Mesodermal cell (in vitro differentiated cells): ENCODE measurements at regions not wholly inside any gene's neighbourhood (a gene's known extent, or its start where the extent isn't known, plus 50 kb on each side); places are given as distances from the start of the nearest gene placed in this dataset.

ENCODE experiments used
- H3K27ac ChIP-seq: 2 replicates; pipeline ENCODE4 v1.7.0; 2013; ENCODE audit warnings: mild to moderate bottlenecking, low read depth, low read length, moderate library complexity; ENCODE audit not compliant: severe bottlenecking
- H3K36me3 ChIP-seq: 2 replicates; pipeline ENCODE4 v1.7.1; 2013; ENCODE audit warnings: mild to moderate bottlenecking, low read length, moderate library complexity; ENCODE audit not compliant: control insufficient read depth, insufficient read depth
- H3K4me1 ChIP-seq: one replicate; pipeline ENCODE4 v1.7.1; 2013; ENCODE audit warnings: mild to moderate bottlenecking, low read length; ENCODE audit not compliant: insufficient read depth, control insufficient read depth, poor library complexity, severe bottlenecking
- H3K4me3 ChIP-seq: 2 replicates; pipeline ENCODE4 v1.7.0; 2013; ENCODE audit warnings: low read length, control low read depth, mild to moderate bottlenecking; ENCODE audit not compliant: insufficient read depth, poor library complexity, severe bottlenecking; ENCODE audit errors: extremely low read depth
- H3K9me3 ChIP-seq: 2 replicates; pipeline ENCODE4 v1.7.1; 2013; ENCODE audit warnings: mild to moderate bottlenecking, low read length, moderate library complexity; ENCODE audit not compliant: control insufficient read depth
- WGBS, 2 experiments: methylation state at CpG; one replicate each; pipeline ENCODE4 v1.1.5; 2013; ENCODE audit warnings: missing lambda C conversion rate in 2 of 2; ENCODE audit not compliant: insufficient coverage in 2 of 2; 5-methylcytosine and 5-hydroxymethylcytosine counted together

GRCh38 chr4:165631208-165631894, 241.7 kb upstream of the TLL1 start:
- no peaks in the 10 kb centered on the region for H3K36me3 ChIP-seq
- H3K9me3 ChIP-seq: peaks cover 6% of the 10 kb centered on the region
- peak overlapping the region; percentile 33 for H3K27ac ChIP-seq
- WGBS, 2 experiments: 80 to 100% methylated on average over 1 of the region's 3 CpGs
- no peak overlapping the region for H3K4me3 ChIP-seq
- H3K4me1 ChIP-seq: peaks cover 10% of the 10 kb centered on the region

GRCh38 chr4:165631912-165632311, 241.1 kb upstream of the TLL1 start:
- no peak overlapping the region for H3K4me3 ChIP-seq
- no peak overlapping the region for H3K27ac ChIP-seq
- 71 to 94% methylated on average over 2 of the region's 3 CpGs for WGBS, 2 experiments

GRCh38 chr4:165634766-165635165, 238.3 kb upstream of the TLL1 start:
- H3K4me3 ChIP-seq: no peak overlapping the region
- H3K27ac ChIP-seq: no peak overlapping the region
- H3K4me1 ChIP-seq: peaks cover 10% of the 10 kb centered on the region
- no peaks in the 10 kb centered on the region for H3K36me3 ChIP-seq
- H3K9me3 ChIP-seq: peaks cover 6% of the 10 kb centered on the region

More at GRCh38 chr4:165631912-165632311, 241.1 kb upstream of the TLL1 start:
- H3K4me1 ChIP-seq: peaks cover 10% of the 10 kb centered on the region
- H3K9me3 ChIP-seq: peaks cover 6% of the 10 kb centered on the region
- no peaks in the 10 kb centered on the region for H3K36me3 ChIP-seq

GRCh38 chr4:165635381-165635780, 237.7 kb upstream of the TLL1 start:
- peaks cover 10% of the 10 kb centered on the region for H3K4me1 ChIP-seq
- 80% methylated on average over 1 of the region's 1 CpG; no CpG with 5 or more reads in 1 of the 2 experiments for WGBS, 2 experiments
- H3K27ac ChIP-seq: no peak overlapping the region
- no peak overlapping the region for H3K4me3 ChIP-seq
- H3K9me3 ChIP-seq: peaks cover 6% of the 10 kb centered on the region
- H3K36me3 ChIP-seq: no peaks in the 10 kb centered on the region

GRCh38 chr4:165635951-165636350, 237.1 kb upstream of the TLL1 start:
- peaks cover 6% of the 10 kb centered on the region for H3K9me3 ChIP-seq
- WGBS, 2 experiments: 64 to 100% methylated on average over 1 to 2 of the region's 2 CpGs
- H3K4me3 ChIP-seq: no peak overlapping the region
- no peak overlapping the region for H3K27ac ChIP-seq
- peaks cover 5% of the 10 kb centered on the region for H3K4me1 ChIP-seq
- H3K36me3 ChIP-seq: no peaks in the 10 kb centered on the region

- Histone ChIP-seq H3K36me3 (no peaks in the 10 kb centered on the region), H3K27ac (no peak overlapping the region), H3K4me3 (no peak overlapping the region), H3K9me3 (no peaks in the 10 kb centered on the region), H3K4me1 (no peaks in the 10 kb centered on the region)
- WGBS, 2 experiments: no CpG with 5 or more reads among the region's 1 CpG
Observed at GRCh38 chr4:165651901-165652300, 221.1 kb upstream of the TLL1 start.

GRCh38 chr4:165654556-165654955, 218.5 kb upstream of the TLL1 start:
- no peaks in the 10 kb centered on the region for H3K9me3 ChIP-seq
- no peaks in the 10 kb centered on the region for H3K36me3 ChIP-seq
- no peak overlapping the region for H3K4me3 ChIP-seq
- H3K4me1 ChIP-seq: no peaks in the 10 kb centered on the region
- 86 to 92% methylated on average over 1 to 2 of the region's 2 CpGs for WGBS, 2 experiments
- no peak overlapping the region for H3K27ac ChIP-seq

- no peak overlapping the region for H3K4me3 ChIP-seq
- H3K9me3 ChIP-seq: no peaks in the 10 kb centered on the region
- H3K36me3 ChIP-seq: no peaks in the 10 kb centered on the region
- no peaks in the 10 kb centered on the region for H3K4me1 ChIP-seq
- H3K27ac ChIP-seq: no peak overlapping the region
- WGBS, 2 experiments: 17% methylated on average over 1 of the region's 1 CpG; no CpG with 5 or more reads in 1 of the 2 experiments
Observed at GRCh38 chr4:165656399-165656798, 216.6 kb upstream of the TLL1 start.

- Histone ChIP-seq H3K9me3 (no peaks in the 10 kb centered on the region), H3K4me1 (no peaks in the 10 kb centered on the region), H3K27ac (no peak overlapping the region), H3K36me3 (no peaks in the 10 kb centered on the region), H3K4me3 (no peak overlapping the region)
- WGBS, 2 experiments: 18 to 23% methylated on average over 2 of the region's 4 CpGs
Observed at GRCh38 chr4:165656829-165657490, 216.1 kb upstream of the TLL1 start.

- Histone ChIP-seq H3K27ac (no peak overlapping the region), H3K4me1 (no peaks in the 10 kb centered on the region), H3K36me3 (no peaks in the 10 kb centered on the region), H3K4me3 (no peak overlapping the region), H3K9me3 (no peaks in the 10 kb centered on the region)
- WGBS, 2 experiments: 100% methylated on average over 1 of the region's 2 CpGs
Observed at GRCh38 chr4:165662341-165662740, 210.7 kb upstream of the TLL1 start.

GRCh38 chr4:165663411-165663810, 209.6 kb upstream of the TLL1 start:
- no peak overlapping the region for H3K4me3 ChIP-seq
- no peak overlapping the region for H3K27ac ChIP-seq
- H3K9me3 ChIP-seq: no peaks in the 10 kb centered on the region
- no peaks in the 10 kb centered on the region for H3K4me1 ChIP-seq
- H3K36me3 ChIP-seq: no peaks in the 10 kb centered on the region
